ENCODE measurements at regions not wholly inside any gene's neighbourhood (a gene's known extent, or its start where the extent isn't known, plus 50 kb on each side); places are given as distances from the start of the nearest gene placed in this dataset.
A peak's percentile ranks its signal among the peaks of the same experiment; 100 is the strongest.
"Not testable (repeated sequence)": the region's sequence is repeated elsewhere in the genome, so short reads cannot be mapped to it uniquely, and the experiment has no call there.

GRCh38 chr10:26627324-26627723 lies 70.2 kb upstream of the PDSS1 start:
- TF ChIP-seq CTCF (IDR thresholded peaks at IDR 0.05; ENCODE audit: insufficient read depth, low read depth, low read length), result peak; percentile 9; the same call in 1 of the 2 replicates
- POLR2A ChIA-PET, result no interaction called here
- Histone ChIP-seq H3K27me3 (ENCODE audit: control insufficient read depth, insufficient read depth, low read length) (no peaks in the 10 kb centered on the region), H3K4me3 (ENCODE audit: low read depth, low read length) (no peak overlapping the region), H3K36me3 (ENCODE audit: control insufficient read depth, insufficient read depth, low read length) (no peaks in the 10 kb centered on the region)
- CTCF ChIA-PET, result no interaction called here
- no peak for DNase-seq (ENCODE audit: low read depth)

- CTCF ChIA-PET, result no interaction called here
- Histone ChIP-seq H3K36me3 (ENCODE audit: control insufficient read depth, insufficient read depth, low read length) (no peaks in the 10 kb centered on the region), H3K4me3 (ENCODE audit: low read depth, low read length) (no peak overlapping the region), H3K27me3 (ENCODE audit: control insufficient read depth, insufficient read depth, low read length) (no peaks in the 10 kb centered on the region)
- no peak for TF ChIP-seq CTCF (IDR thresholded peaks at IDR 0.05; ENCODE audit: insufficient read depth, low read depth, low read length)
- no peak for DNase-seq (ENCODE audit: low read depth)
- POLR2A ChIA-PET, result no interaction called here
Observed at GRCh38 chr10:26628395-26628794, 69.1 kb upstream of the PDSS1 start.

GRCh38 chr10:26632171-26632570 lies 65.3 kb upstream of the PDSS1 start:
- CTCF ChIA-PET; POLR2A ChIA-PET; H3K4me3 ChIP-seq (ENCODE audit: low read depth, low read length); DNase-seq (ENCODE audit: low read depth); H3K36me3 ChIP-seq (ENCODE audit: control insufficient read depth, insufficient read depth, low read length); H3K27me3 ChIP-seq (ENCODE audit: control insufficient read depth, insufficient read depth, low read length): not testable (repeated sequence)

- H3K27me3 ChIP-seq (ENCODE audit: control insufficient read depth, insufficient read depth, low read length); DNase-seq (ENCODE audit: low read depth); POLR2A ChIA-PET; H3K36me3 ChIP-seq (ENCODE audit: control insufficient read depth, insufficient read depth, low read length); CTCF ChIA-PET; H3K4me3 ChIP-seq (ENCODE audit: low read depth, low read length): not testable (repeated sequence)
Observed at GRCh38 chr10:26634111-26634510, 63.4 kb upstream of the PDSS1 start.

- DNase-seq (ENCODE audit: low read depth), result no peak
- no peak for TF ChIP-seq CTCF (IDR thresholded peaks at IDR 0.05; ENCODE audit: insufficient read depth, low read depth, low read length)
- ChIA-PET POLR2A (no interaction called here), CTCF (no interaction called here)
- Histone ChIP-seq H3K27me3 (ENCODE audit: control insufficient read depth, insufficient read depth, low read length) (no peaks in the 10 kb centered on the region), H3K4me3 (ENCODE audit: low read depth, low read length) (no peak overlapping the region), H3K36me3 (ENCODE audit: control insufficient read depth, insufficient read depth, low read length) (no peaks in the 10 kb centered on the region)
Observed at GRCh38 chr10:26637521-26638275, 59.8 kb upstream of the PDSS1 start.

GRCh38 chr10:26640391-26640790 lies 57.1 kb upstream of the PDSS1 start:
- no peaks in the 10 kb centered on the region for H3K27me3 ChIP-seq (ENCODE audit: control insufficient read depth, insufficient read depth, low read length)

More at GRCh38 chr10:26640391-26640790, 57.1 kb upstream of the PDSS1 start:
- POLR2A ChIA-PET, result no interaction called here
- no peak for TF ChIP-seq CTCF (IDR thresholded peaks at IDR 0.05; ENCODE audit: insufficient read depth, low read depth, low read length)
- CTCF ChIA-PET, result no interaction called here
- no peak for DNase-seq (ENCODE audit: low read depth)
- no peaks in the 10 kb centered on the region for H3K36me3 ChIP-seq (ENCODE audit: control insufficient read depth, insufficient read depth, low read length)
- H3K4me3 ChIP-seq (ENCODE audit: low read depth, low read length), result no peak overlapping the region

Data from BJ (cell line).